Large intestine (tissue), 3 donors: ENCODE measurements at regions not wholly inside any gene's neighbourhood (a gene's known extent, or its start where the extent isn't known, plus 50 kb on each side); places are given as distances from the start of the nearest gene placed in this dataset.
A peak's percentile ranks its signal among the peaks of the same experiment; 100 is the strongest.

ENCODE experiments used
- DNase-seq, 2 donors: peaks; one replicate each; pipeline versions ENCODE4 v3.0.0 to v3.0.0-alpha.2; 2013
- H3K27ac ChIP-seq: one replicate; pipeline ENCODE4 v1.5.1; 2013; ENCODE audit warnings: low read length
- H3K27me3 ChIP-seq: 2 replicates; pipeline ENCODE4 v1.6.1; 2013; ENCODE audit warnings: low read length; ENCODE audit not compliant: control insufficient read depth, insufficient read depth
- H3K36me3 ChIP-seq: 2 replicates; pipeline ENCODE4 v1.6.1; 2013; ENCODE audit warnings: low read length; ENCODE audit not compliant: control insufficient read depth, insufficient read depth
- H3K4me1 ChIP-seq: one replicate; pipeline ENCODE4 v1.6.1; 2013; ENCODE audit warnings: low read length; ENCODE audit not compliant: control insufficient read depth, insufficient read depth
- H3K4me3 ChIP-seq: one replicate; pipeline ENCODE4 v1.5.1; 2013; ENCODE audit warnings: low read length
- H3K9me3 ChIP-seq: one replicate; pipeline ENCODE4 v1.6.1; 2013; ENCODE audit warnings: mild to moderate bottlenecking, low read depth, low read length, moderate library complexity; ENCODE audit not compliant: control insufficient read depth
- WGBS: methylation state at CpG from one replicate; pipeline ENCODE4 v1.1.5; 2013; ENCODE audit warnings: low lambda C conversion rate; ENCODE audit not compliant: insufficient coverage; 5-methylcytosine and 5-hydroxymethylcytosine counted together

GRCh38 chr11:109769858-109770257 is 323.3 kb upstream of the ZC3H12C start:
- no peaks in the 10 kb centered on the region for H3K36me3 ChIP-seq
- no peak overlapping the region for H3K4me3 ChIP-seq
- no CpG with 5 or more reads among the region's 4 CpGs for WGBS
- no peaks in the 10 kb centered on the region for H3K4me1 ChIP-seq
- no peaks in the 10 kb centered on the region for H3K27me3 ChIP-seq
- no peak for DNase-seq
- no peak overlapping the region for H3K27ac ChIP-seq
- H3K9me3 ChIP-seq: no peaks in the 10 kb centered on the region

GRCh38 chr11:109770323-109770722 is 322.9 kb upstream of the ZC3H12C start:
- Histone ChIP-seq H3K27ac (no peak overlapping the region), H3K27me3 (no peaks in the 10 kb centered on the region), H3K9me3 (no peaks in the 10 kb centered on the region), H3K4me3 (no peak overlapping the region), H3K36me3 (no peaks in the 10 kb centered on the region), H3K4me1 (no peaks in the 10 kb centered on the region)
- no peak for DNase-seq

GRCh38 chr11:109772892-109773291 is 320.3 kb upstream of the ZC3H12C start:
- no peak overlapping the region for H3K4me3 ChIP-seq
- no peaks in the 10 kb centered on the region for H3K27me3 ChIP-seq
- WGBS: no CpG with 5 or more reads among the region's 1 CpG
- H3K4me1 ChIP-seq: no peaks in the 10 kb centered on the region
- H3K9me3 ChIP-seq: no peaks in the 10 kb centered on the region
- H3K27ac ChIP-seq: no peak overlapping the region
- peak; percentile 10 to 13 for DNase-seq
- H3K36me3 ChIP-seq: no peaks in the 10 kb centered on the region

- Histone ChIP-seq H3K27ac (no peak overlapping the region), H3K4me1 (no peaks in the 10 kb centered on the region), H3K27me3 (no peaks in the 10 kb centered on the region), H3K4me3 (no peak overlapping the region), H3K9me3 (no peaks in the 10 kb centered on the region), H3K36me3 (no peaks in the 10 kb centered on the region)
- no CpG with 5 or more reads among the region's 2 CpGs for WGBS
- no peak for DNase-seq
Measured at GRCh38 chr11:109775686-109776085, 317.5 kb upstream of the ZC3H12C start.

GRCh38 chr11:109783014-109783413 is 310.2 kb upstream of the ZC3H12C start:
- no peak for DNase-seq
- Histone ChIP-seq H3K27ac (no peak overlapping the region), H3K4me1 (no peaks in the 10 kb centered on the region), H3K36me3 (no peaks in the 10 kb centered on the region), H3K9me3 (no peaks in the 10 kb centered on the region), H3K4me3 (no peak overlapping the region), H3K27me3 (no peaks in the 10 kb centered on the region)
- WGBS: 80% methylated on average over 1 of the region's 3 CpGs

GRCh38 chr11:109783840-109784239 is 309.4 kb upstream of the ZC3H12C start:
- no peaks in the 10 kb centered on the region for H3K4me1 ChIP-seq
- no CpG with 5 or more reads among the region's 3 CpGs for WGBS
- no peaks in the 10 kb centered on the region for H3K9me3 ChIP-seq
- no peak overlapping the region for H3K4me3 ChIP-seq
- no peak overlapping the region for H3K27ac ChIP-seq
- no peak for DNase-seq
- no peaks in the 10 kb centered on the region for H3K27me3 ChIP-seq
- no peaks in the 10 kb centered on the region for H3K36me3 ChIP-seq

- no peaks in the 10 kb centered on the region for H3K27me3 ChIP-seq
- no peak overlapping the region for H3K27ac ChIP-seq
- H3K36me3 ChIP-seq: no peaks in the 10 kb centered on the region
- no peaks in the 10 kb centered on the region for H3K4me1 ChIP-seq
- WGBS: no CpG with 5 or more reads among the region's 3 CpGs
- DNase-seq: no peak
- H3K4me3 ChIP-seq: no peak overlapping the region
- no peaks in the 10 kb centered on the region for H3K9me3 ChIP-seq
Measured at GRCh38 chr11:109784536-109784935, 308.7 kb upstream of the ZC3H12C start.

GRCh38 chr11:109785198-109785597 is 308.0 kb upstream of the ZC3H12C start:
- no peaks in the 10 kb centered on the region for H3K27me3 ChIP-seq
- WGBS: no CpG with 5 or more reads among the region's 1 CpG
- H3K36me3 ChIP-seq: no peaks in the 10 kb centered on the region
- no peak overlapping the region for H3K27ac ChIP-seq
- DNase-seq: no peak
- no peak overlapping the region for H3K4me3 ChIP-seq
- no peaks in the 10 kb centered on the region for H3K4me1 ChIP-seq
- no peaks in the 10 kb centered on the region for H3K9me3 ChIP-seq

- DNase-seq: no peak
- Histone ChIP-seq H3K4me3 (no peak overlapping the region), H3K27me3 (no peaks in the 10 kb centered on the region), H3K27ac (no peak overlapping the region), H3K36me3 (no peaks in the 10 kb centered on the region), H3K9me3 (no peaks in the 10 kb centered on the region), H3K4me1 (no peaks in the 10 kb centered on the region)
- 53% methylated on average over 2 of the region's 4 CpGs for WGBS
Measured at GRCh38 chr11:109785714-109786113, 307.5 kb upstream of the ZC3H12C start.

- Histone ChIP-seq H3K27ac (no peak overlapping the region), H3K27me3 (no peaks in the 10 kb centered on the region), H3K4me1 (no peaks in the 10 kb centered on the region), H3K9me3 (no peaks in the 10 kb centered on the region), H3K4me3 (no peak overlapping the region), H3K36me3 (no peaks in the 10 kb centered on the region)
- 80% methylated on average over 1 of the region's 6 CpGs for WGBS
- no peak for DNase-seq
Measured at GRCh38 chr11:109788948-109789490, 304.2 kb upstream of the ZC3H12C start.

- DNase-seq: no peak
- no peak overlapping the region for H3K4me3 ChIP-seq
- H3K27me3 ChIP-seq: no peaks in the 10 kb centered on the region
- WGBS: no CpG with 5 or more reads among the region's 1 CpG
- no peaks in the 10 kb centered on the region for H3K4me1 ChIP-seq
- no peak overlapping the region for H3K27ac ChIP-seq
- no peaks in the 10 kb centered on the region for H3K36me3 ChIP-seq
- H3K9me3 ChIP-seq: no peaks in the 10 kb centered on the region
Measured at GRCh38 chr11:109789901-109790300, 303.3 kb upstream of the ZC3H12C start.
